ENCODE measurements at regions not wholly inside any gene's neighbourhood (a gene's known extent, or its start where the extent isn't known, plus 50 kb on each side); places are given as distances from the start of the nearest gene placed in this dataset.
A peak's percentile ranks its signal among the peaks of the same experiment; 100 is the strongest.

DNA sequence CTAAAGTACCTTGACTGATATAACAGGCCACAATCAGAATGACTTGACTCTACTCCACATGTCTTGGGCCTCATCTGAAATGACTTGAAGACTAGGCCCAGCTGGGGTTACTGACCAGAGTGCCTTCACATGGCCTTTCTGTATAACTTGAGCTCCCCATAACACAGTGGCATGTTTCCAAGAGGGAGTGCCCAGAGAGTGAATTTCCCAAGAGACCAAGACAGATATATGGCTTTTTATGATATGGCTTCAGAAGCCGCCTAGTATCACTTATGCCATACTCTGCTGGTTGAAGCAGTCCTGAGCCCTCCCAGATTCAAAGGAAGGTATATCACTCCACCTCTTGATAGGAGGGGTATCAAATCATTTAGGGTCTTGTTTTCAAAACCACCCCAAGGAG is 357.5 kb upstream of the EEF2KMT start:
- Histone ChIP-seq H3K36me3 (ENCODE audit: insufficient read depth, low read length) (no peaks in the 10 kb centered on the region), H4K20me1 (ENCODE audit: insufficient read depth, low read depth, low read length) (no peaks in the 10 kb centered on the region), H3K27ac (ENCODE audit: low read length) (no peak overlapping the region), H3K4me2 (ENCODE audit: low read depth, low read length, poor library complexity, severe bottlenecking) (no peak overlapping the region), H3K79me2 (ENCODE audit: low read length) (no peaks in the 10 kb centered on the region), H3K9ac (ENCODE audit: low read length) (no peak overlapping the region), H2AFZ (ENCODE audit: low read length) (no peak overlapping the region), H3K4me3 (ENCODE audit: low read length) (no peak overlapping the region), H3K4me1 (ENCODE audit: low read length) (no peaks in the 10 kb centered on the region), H3K27me3 (ENCODE audit: low read length) (no peaks in the 10 kb centered on the region), H3K9me3 (ENCODE audit: low read length) (no peaks in the 10 kb centered on the region), H3K9me2 (replicated peaks; ENCODE audit: insufficient read depth, low read length) (no peaks in the 10 kb centered on the region)
- DNase-seq, result no peak

DNA sequence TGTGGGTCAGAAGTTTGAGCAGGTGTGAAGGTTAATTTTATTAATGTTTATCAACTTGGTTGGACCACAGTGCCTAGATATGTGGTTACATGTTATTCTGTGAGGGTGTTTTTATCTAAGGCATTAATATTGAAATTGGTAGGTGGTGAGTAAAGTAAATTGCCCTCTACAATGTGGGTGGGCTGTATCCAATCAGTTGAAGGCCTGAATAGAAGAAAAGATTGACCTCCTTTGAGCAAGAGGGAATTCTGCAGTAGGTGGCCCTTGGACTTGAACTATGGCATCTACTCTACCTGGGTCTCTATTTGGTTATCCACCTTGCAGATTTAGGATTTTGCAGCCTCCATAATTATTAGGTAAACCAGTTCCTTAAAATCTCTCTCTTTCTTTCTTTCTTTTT is 356.8 kb upstream of the EEF2KMT start:
- H3K9me2 ChIP-seq (replicated peaks; ENCODE audit: insufficient read depth, low read length), result no peaks in the 10 kb centered on the region
- H3K79me2 ChIP-seq (ENCODE audit: low read length), result no peaks in the 10 kb centered on the region
- DNase-seq, result no peak
- no peaks in the 10 kb centered on the region for H3K9me3 ChIP-seq (ENCODE audit: low read length)
- no peak overlapping the region for H3K9ac ChIP-seq (ENCODE audit: low read length)
- H3K27ac ChIP-seq (ENCODE audit: low read length), result no peak overlapping the region
- H3K4me3 ChIP-seq (ENCODE audit: low read length), result no peak overlapping the region
- no peak overlapping the region for H3K4me2 ChIP-seq (ENCODE audit: low read depth, low read length, poor library complexity, severe bottlenecking)
- no peaks in the 10 kb centered on the region for H4K20me1 ChIP-seq (ENCODE audit: insufficient read depth, low read depth, low read length)
- no peaks in the 10 kb centered on the region for H3K27me3 ChIP-seq (ENCODE audit: low read length)
- no peak overlapping the region for H2AFZ ChIP-seq (ENCODE audit: low read length)
- no peaks in the 10 kb centered on the region for H3K4me1 ChIP-seq (ENCODE audit: low read length)
- H3K36me3 ChIP-seq (ENCODE audit: insufficient read depth, low read length), result no peaks in the 10 kb centered on the region

DNA sequence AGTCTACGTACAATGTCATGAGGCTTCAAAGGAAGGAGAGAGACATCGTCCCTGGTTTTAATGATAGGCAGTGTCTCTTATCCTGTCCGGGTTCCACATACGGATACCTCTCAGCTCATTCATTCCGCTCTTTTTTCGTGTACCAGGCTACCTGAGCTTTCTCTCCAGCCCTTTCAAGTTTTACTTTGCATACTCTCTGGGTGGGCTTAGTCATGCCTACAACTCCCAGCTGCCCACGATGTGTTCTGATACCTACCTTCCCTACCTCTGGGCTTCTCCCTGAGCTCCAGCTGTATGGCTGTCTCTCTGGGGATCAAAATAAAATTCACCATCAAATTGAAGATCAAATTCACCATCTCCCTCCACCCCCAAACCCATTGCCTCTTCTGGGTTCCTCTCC is 354.0 kb upstream of the EEF2KMT start:
- Histone ChIP-seq H3K27me3 (ENCODE audit: low read length) (no peaks in the 10 kb centered on the region; the same call in 1 of the 2 replicates), H3K36me3 (ENCODE audit: insufficient read depth, low read length) (no peaks in the 10 kb centered on the region), H3K9ac (ENCODE audit: low read length) (no peak overlapping the region), H3K79me2 (ENCODE audit: low read length) (no peaks in the 10 kb centered on the region), H3K4me1 (ENCODE audit: low read length) (no peaks in the 10 kb centered on the region), H4K20me1 (ENCODE audit: insufficient read depth, low read depth, low read length) (no peaks in the 10 kb centered on the region), H3K27ac (ENCODE audit: low read length) (no peak overlapping the region), H3K9me3 (ENCODE audit: low read length) (no peaks in the 10 kb centered on the region), H3K4me2 (ENCODE audit: low read depth, low read length, poor library complexity, severe bottlenecking) (no peak overlapping the region), H2AFZ (ENCODE audit: low read length) (no peak overlapping the region), H3K9me2 (replicated peaks; ENCODE audit: insufficient read depth, low read length) (no peaks in the 10 kb centered on the region), H3K4me3 (ENCODE audit: low read length) (no peak overlapping the region)
- DNase-seq, result no peak

DNA sequence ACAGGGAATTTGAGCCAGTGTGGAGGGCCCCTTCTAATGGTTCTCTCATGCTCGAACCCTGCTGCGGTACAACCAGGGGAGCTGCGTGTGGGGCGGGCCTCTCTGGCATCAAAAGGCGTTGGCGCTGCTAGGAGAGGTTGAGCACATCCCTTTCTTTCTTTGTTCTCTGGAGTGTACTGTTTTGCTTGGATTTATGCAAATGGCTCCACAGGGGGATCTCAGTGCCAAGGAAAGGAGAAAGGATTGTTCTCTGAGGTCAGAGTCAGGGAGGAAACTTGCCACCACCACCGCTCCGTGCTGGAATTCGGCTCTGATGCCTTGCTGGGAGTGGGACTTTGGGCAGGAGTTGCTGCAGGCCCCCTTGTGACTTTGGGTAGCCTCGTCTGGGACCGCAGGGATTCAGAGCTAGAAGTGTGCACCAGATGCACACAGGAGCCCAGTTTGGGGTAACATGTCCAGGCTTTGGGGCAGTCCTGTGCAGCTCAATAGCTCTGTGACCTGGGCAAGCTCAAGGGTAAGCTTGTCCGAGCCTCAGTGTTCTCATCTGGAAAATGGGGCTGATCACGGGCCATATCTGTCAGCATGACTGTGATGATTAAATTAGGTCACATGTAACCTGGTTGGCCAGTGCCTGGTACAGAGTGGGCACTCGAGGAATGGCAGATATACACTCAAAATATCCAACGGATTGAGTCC is 353.0 kb upstream of the EEF2KMT start:
- no peaks in the 10 kb centered on the region for H3K79me2 ChIP-seq (ENCODE audit: low read length)
- no peak overlapping the region for H3K4me3 ChIP-seq (ENCODE audit: low read length)
- no peaks in the 10 kb centered on the region for H3K9me3 ChIP-seq (ENCODE audit: low read length)
- no peak overlapping the region for H3K9ac ChIP-seq (ENCODE audit: low read length)
- no peaks in the 10 kb centered on the region for H4K20me1 ChIP-seq (ENCODE audit: insufficient read depth, low read depth, low read length)
- no peaks in the 10 kb centered on the region for H3K9me2 ChIP-seq (replicated peaks; ENCODE audit: insufficient read depth, low read length)
- H3K4me2 ChIP-seq (ENCODE audit: low read depth, low read length, poor library complexity, severe bottlenecking), result no peak overlapping the region
- no peak overlapping the region for H2AFZ ChIP-seq (ENCODE audit: low read length)
- no peak for DNase-seq
- no peaks in the 10 kb centered on the region; the same call in 1 of the 2 replicates for H3K27me3 ChIP-seq (ENCODE audit: low read length)
- H3K27ac ChIP-seq (ENCODE audit: low read length), result no peak overlapping the region
- H3K36me3 ChIP-seq (ENCODE audit: insufficient read depth, low read length), result no peaks in the 10 kb centered on the region
- no peaks in the 10 kb centered on the region for H3K4me1 ChIP-seq (ENCODE audit: low read length)

DNA sequence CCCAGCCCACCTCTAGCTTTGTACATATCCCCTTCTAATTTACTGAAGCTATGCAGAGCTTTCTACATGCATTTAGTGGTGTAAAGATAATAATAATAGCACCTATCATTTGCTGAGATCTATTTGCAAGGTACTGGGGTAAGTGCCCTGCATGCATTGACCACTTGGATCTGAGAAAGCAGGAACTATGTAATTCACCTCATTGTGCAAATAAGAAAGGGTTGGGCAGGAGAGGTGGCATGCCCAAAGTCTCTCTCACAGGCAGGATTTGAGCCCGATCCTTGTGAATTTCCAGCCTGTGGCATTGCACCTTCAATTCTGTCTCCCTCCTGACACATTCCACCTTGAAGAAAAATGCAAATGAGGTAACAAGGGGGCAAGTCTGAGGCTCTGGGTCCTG is 352.3 kb upstream of the EEF2KMT start:
- Histone ChIP-seq H2AFZ (ENCODE audit: low read length) (no peak overlapping the region), H4K20me1 (ENCODE audit: insufficient read depth, low read depth, low read length) (no peaks in the 10 kb centered on the region), H3K9me2 (replicated peaks; ENCODE audit: insufficient read depth, low read length) (no peaks in the 10 kb centered on the region), H3K36me3 (ENCODE audit: insufficient read depth, low read length) (no peaks in the 10 kb centered on the region), H3K9ac (ENCODE audit: low read length) (no peak overlapping the region), H3K27me3 (ENCODE audit: low read length) (no peaks in the 10 kb centered on the region; the same call in 1 of the 2 replicates), H3K27ac (ENCODE audit: low read length) (no peak overlapping the region), H3K79me2 (ENCODE audit: low read length) (no peaks in the 10 kb centered on the region), H3K9me3 (ENCODE audit: low read length) (no peaks in the 10 kb centered on the region), H3K4me2 (ENCODE audit: low read depth, low read length, poor library complexity, severe bottlenecking) (no peak overlapping the region), H3K4me1 (ENCODE audit: low read length) (no peaks in the 10 kb centered on the region), H3K4me3 (ENCODE audit: low read length) (no peak overlapping the region)
- DNase-seq, result no peak

DNA sequence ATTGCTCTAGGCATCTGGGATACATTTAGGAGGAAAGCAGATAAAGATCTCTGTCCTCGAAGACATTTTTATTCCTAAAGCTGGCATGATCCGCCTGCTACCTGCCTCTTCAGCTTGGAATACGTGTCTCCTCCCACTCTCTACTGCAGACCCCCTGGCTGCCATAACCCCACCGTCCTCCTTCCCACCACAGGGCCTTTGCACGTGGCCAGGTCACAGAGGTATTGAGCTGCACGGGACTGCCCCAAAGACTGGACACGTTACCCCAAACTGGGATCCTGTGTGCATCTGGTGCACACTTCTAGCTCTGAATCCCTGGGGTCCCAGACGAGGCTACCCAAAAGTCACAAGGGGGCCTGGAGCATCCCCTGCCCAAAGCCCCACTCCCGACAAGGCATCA is 351.2 kb upstream of the EEF2KMT start:
- no peaks in the 10 kb centered on the region for H3K4me1 ChIP-seq (ENCODE audit: low read length)
- no peaks in the 10 kb centered on the region for H3K9me3 ChIP-seq (ENCODE audit: low read length)
- H3K27ac ChIP-seq (ENCODE audit: low read length), result no peak overlapping the region
- no peak overlapping the region for H2AFZ ChIP-seq (ENCODE audit: low read length)
- H3K36me3 ChIP-seq (ENCODE audit: insufficient read depth, low read length), result no peaks in the 10 kb centered on the region
- H3K79me2 ChIP-seq (ENCODE audit: low read length), result no peaks in the 10 kb centered on the region
- no peaks in the 10 kb centered on the region for H3K9me2 ChIP-seq (replicated peaks; ENCODE audit: insufficient read depth, low read length)
- no peak for DNase-seq
- no peaks in the 10 kb centered on the region for H4K20me1 ChIP-seq (ENCODE audit: insufficient read depth, low read depth, low read length)
- no peak overlapping the region for H3K4me2 ChIP-seq (ENCODE audit: low read depth, low read length, poor library complexity, severe bottlenecking)
- no peaks in the 10 kb centered on the region; the same call in 1 of the 2 replicates for H3K27me3 ChIP-seq (ENCODE audit: low read length)
- no peak overlapping the region for H3K4me3 ChIP-seq (ENCODE audit: low read length)
- no peak overlapping the region for H3K9ac ChIP-seq (ENCODE audit: low read length)

DNA sequence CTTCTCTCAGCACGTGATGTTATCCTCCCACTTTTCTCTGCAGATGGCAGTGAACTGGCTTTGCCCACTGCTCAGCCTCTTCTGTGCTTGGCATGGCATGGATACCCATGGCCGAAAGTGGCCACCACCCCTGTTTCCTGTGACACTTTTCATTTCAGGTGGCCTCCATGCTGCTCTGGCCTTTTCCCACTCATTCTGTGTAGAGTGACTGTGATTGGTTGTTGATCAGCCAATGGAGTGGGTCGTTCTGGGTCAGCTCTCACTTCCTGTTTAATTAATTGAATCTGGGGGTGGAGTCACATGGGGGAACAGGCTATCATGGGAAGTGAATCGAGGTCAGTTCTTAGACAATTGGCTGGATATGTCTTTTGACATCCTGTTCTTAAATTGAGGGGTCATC is 350.1 kb upstream of the EEF2KMT start:
- no peaks in the 10 kb centered on the region for H3K9me2 ChIP-seq (replicated peaks; ENCODE audit: insufficient read depth, low read length)
- no peak overlapping the region for H3K9ac ChIP-seq (ENCODE audit: low read length)
- H3K27me3 ChIP-seq (ENCODE audit: low read length), result no peaks in the 10 kb centered on the region; the same call in 1 of the 2 replicates
- no peaks in the 10 kb centered on the region for H3K79me2 ChIP-seq (ENCODE audit: low read length)
- H3K27ac ChIP-seq (ENCODE audit: low read length), result no peak overlapping the region
- no peaks in the 10 kb centered on the region for H3K36me3 ChIP-seq (ENCODE audit: insufficient read depth, low read length)
- no peak overlapping the region for H2AFZ ChIP-seq (ENCODE audit: low read length)
- no peaks in the 10 kb centered on the region for H3K9me3 ChIP-seq (ENCODE audit: low read length)
- no peaks in the 10 kb centered on the region for H4K20me1 ChIP-seq (ENCODE audit: insufficient read depth, low read depth, low read length)
- DNase-seq, result peak; percentile 47
- H3K4me2 ChIP-seq (ENCODE audit: low read depth, low read length, poor library complexity, severe bottlenecking), result no peak overlapping the region
- H3K4me1 ChIP-seq (ENCODE audit: low read length), result no peaks in the 10 kb centered on the region
- no peak overlapping the region for H3K4me3 ChIP-seq (ENCODE audit: low read length)

DNA sequence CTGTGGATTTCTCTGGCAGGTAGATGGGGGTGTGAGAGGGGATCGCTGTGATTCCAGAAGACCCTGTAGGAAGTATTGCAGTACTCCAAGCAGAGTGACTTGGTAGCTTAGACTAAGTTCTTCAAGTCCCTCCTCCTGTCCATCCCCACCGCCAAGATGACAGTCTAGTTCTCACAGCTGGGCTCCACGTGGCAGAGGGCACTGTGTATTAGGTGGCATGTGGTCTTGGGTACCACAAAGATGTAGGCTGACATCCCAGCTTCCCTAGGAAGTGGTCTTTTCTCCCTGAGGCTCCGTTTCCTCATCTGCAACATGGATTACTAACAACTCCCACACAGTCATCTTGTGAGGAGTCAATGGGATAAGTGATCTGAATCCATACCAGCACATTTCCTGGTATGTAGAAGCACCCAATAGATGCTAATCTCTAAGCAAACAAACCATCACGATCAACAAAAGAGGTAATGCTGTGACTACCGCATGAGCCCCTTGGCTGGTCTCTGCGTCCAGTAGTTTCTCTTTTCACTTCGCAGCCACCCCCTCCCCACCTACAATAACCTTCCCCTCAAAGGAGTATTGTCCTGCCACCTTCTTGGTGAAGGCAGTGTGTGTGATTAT is 349.1 kb upstream of the EEF2KMT start:
- no peak overlapping the region for H3K4me3 ChIP-seq (ENCODE audit: low read length)
- DNase-seq, result no peak

More for the DNA sequence above, 349.1 kb upstream of the EEF2KMT start:
- H3K9me3 ChIP-seq (ENCODE audit: low read length), result no peaks in the 10 kb centered on the region
- H3K4me2 ChIP-seq (ENCODE audit: low read depth, low read length, poor library complexity, severe bottlenecking), result no peak overlapping the region
- no peaks in the 10 kb centered on the region for H3K36me3 ChIP-seq (ENCODE audit: insufficient read depth, low read length)
- H3K9ac ChIP-seq (ENCODE audit: low read length), result no peak overlapping the region
- no peaks in the 10 kb centered on the region for H3K4me1 ChIP-seq (ENCODE audit: low read length)
- no peaks in the 10 kb centered on the region for H3K9me2 ChIP-seq (replicated peaks; ENCODE audit: insufficient read depth, low read length)
- H3K79me2 ChIP-seq (ENCODE audit: low read length), result no peaks in the 10 kb centered on the region
- H2AFZ ChIP-seq (ENCODE audit: low read length), result no peak overlapping the region
- no peaks in the 10 kb centered on the region for H4K20me1 ChIP-seq (ENCODE audit: insufficient read depth, low read depth, low read length)
- no peaks in the 10 kb centered on the region; the same call in 1 of the 2 replicates for H3K27me3 ChIP-seq (ENCODE audit: low read length)
- no peak overlapping the region for H3K27ac ChIP-seq (ENCODE audit: low read length)

All from Karpas-422 (cell line).